Nephron (organoid): ENCODE measurements at regions not wholly inside any gene's neighbourhood (a gene's known extent, or its start where the extent isn't known, plus 50 kb on each side); places are given as distances from the start of the nearest gene placed in this dataset.
"Not testable (repeated sequence)": the region's sequence is repeated elsewhere in the genome, so short reads cannot be mapped to it uniquely, and the experiment has no call there.

Experiments
- H3K27ac Mint-ChIP-seq, 3 experiments: 2 replicates each; pipeline ENCODE4 v1.8.0; 2020; ENCODE audit warnings: mixed read lengths in 3 of 3, mild to moderate bottlenecking in 2 of 3, moderate library complexity in 1 of 3
- H3K27me3 Mint-ChIP-seq: 2 replicates; pipeline ENCODE4 v1.8.0; 2021; ENCODE audit warnings: low read depth, mild to moderate bottlenecking, moderate library complexity, mixed read lengths
- H3K36me3 Mint-ChIP-seq: 2 replicates; pipeline ENCODE4 v1.8.0; 2020; ENCODE audit warnings: low read depth, mixed read lengths
- H3K4me1 Mint-ChIP-seq: 2 replicates; pipeline ENCODE4 v1.8.0; 2020; ENCODE audit warnings: mixed read lengths
- H3K4me3 Mint-ChIP-seq, 3 experiments: 2 replicates each; pipeline ENCODE4 v1.8.0; 2020; ENCODE audit warnings: mild to moderate bottlenecking in 3 of 3, mixed read lengths in 3 of 3, moderate library complexity in 2 of 3
- H3K9me3 Mint-ChIP-seq: 2 replicates; pipeline ENCODE4 v1.8.0; 2020; ENCODE audit warnings: mixed read lengths
- TF ChIP-seq, protein P1 (sequence below), 3 experiments: fragments of 200-600 bp; sonication (generic); IDR thresholded peaks; one replicate each; pipeline ENCODE4 v1.5.0; 2021; ENCODE audit warnings: antibody characterized with exemption in 3 of 3; ENCODE audit not compliant: unreplicated experiment in 3 of 3

DNA sequence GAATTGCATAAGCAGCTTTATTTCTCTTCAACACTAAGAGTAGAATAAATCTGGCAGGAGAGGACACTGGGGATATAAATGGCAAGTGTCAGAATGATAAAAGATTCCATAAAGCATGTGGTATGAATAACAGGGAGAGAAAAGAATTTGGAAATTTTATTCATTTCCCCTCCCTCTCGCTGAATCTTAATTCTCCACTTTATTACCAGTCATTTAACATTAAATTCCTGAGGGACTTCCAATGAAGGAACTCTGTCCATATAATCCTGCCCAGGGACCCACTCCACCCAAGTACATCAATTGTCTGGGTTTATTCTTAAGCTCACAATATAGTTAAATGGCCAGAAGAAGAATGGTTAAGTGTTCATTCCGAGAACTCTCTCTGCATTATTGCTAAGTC, 197.7 kb upstream of the MGAT5 start:
- no peaks in the 10 kb centered on the region for H3K36me3 Mint-ChIP-seq
- peaks cover 3% of the 10 kb centered on the region for H3K9me3 Mint-ChIP-seq
- H3K27me3 Mint-ChIP-seq, result no peaks in the 10 kb centered on the region
- no peak overlapping the region for H3K27ac Mint-ChIP-seq
- TF ChIP-seq, protein P1, sequence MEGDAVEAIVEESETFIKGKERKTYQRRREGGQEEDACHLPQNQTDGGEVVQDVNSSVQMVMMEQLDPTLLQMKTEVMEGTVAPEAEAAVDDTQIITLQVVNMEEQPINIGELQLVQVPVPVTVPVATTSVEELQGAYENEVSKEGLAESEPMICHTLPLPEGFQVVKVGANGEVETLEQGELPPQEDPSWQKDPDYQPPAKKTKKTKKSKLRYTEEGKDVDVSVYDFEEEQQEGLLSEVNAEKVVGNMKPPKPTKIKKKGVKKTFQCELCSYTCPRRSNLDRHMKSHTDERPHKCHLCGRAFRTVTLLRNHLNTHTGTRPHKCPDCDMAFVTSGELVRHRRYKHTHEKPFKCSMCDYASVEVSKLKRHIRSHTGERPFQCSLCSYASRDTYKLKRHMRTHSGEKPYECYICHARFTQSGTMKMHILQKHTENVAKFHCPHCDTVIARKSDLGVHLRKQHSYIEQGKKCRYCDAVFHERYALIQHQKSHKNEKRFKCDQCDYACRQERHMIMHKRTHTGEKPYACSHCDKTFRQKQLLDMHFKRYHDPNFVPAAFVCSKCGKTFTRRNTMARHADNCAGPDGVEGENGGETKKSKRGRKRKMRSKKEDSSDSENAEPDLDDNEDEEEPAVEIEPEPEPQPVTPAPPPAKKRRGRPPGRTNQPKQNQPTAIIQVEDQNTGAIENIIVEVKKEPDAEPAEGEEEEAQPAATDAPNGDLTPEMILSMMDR (IDR thresholded peaks at IDR 0.05; ENCODE audit: unreplicated experiment in 3 of 3), result no peak
- no peak overlapping the region for H3K4me3 Mint-ChIP-seq
- H3K4me1 Mint-ChIP-seq, result no peaks in the 10 kb centered on the region

DNA sequence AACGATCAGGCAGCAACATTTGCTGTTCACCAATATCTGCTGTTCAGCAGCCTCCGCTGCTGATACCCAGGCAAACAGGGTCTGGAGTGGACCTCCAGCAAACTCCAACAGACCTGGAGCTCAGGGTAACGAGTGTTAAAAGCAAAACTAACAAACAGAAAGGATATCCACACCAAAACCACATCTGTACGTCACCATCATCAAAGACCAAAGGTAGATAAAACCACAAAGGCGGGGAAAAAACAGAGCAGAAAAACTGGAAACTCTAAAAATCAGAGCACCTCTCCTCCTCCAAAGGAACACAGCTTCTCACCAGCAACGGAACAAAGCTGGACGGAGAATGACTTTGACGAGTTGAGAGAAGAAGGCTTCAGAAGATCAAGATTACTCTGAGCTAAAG, 192.8 kb upstream of the MGAT5 start:
- H3K4me1 Mint-ChIP-seq, H3K4me3 Mint-ChIP-seq, H3K27me3 Mint-ChIP-seq, H3K36me3 Mint-ChIP-seq, H3K27ac Mint-ChIP-seq: not testable (repeated sequence)
- H3K9me3 Mint-ChIP-seq, result peaks cover 32% of the 10 kb centered on the region

DNA sequence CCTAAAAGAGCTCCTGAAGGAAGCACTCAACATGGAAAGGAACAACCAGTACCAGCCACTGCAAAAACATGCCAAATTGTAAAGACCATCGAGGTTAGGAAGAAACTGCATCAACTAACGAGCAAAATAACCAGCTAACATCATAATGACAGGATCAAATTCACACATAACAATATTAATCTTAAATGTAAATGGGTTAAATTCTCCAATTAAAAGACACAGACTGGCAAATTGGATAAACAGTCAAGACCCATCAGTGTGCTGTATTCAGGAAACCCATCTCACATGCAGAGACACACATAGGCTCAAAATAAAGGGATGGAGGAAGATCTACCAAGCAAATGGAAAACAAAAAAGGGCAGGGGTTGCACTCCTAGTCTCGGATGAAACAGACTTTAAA, 191.6 kb upstream of the MGAT5 start:
- H3K4me3 Mint-ChIP-seq, H3K4me1 Mint-ChIP-seq, H3K36me3 Mint-ChIP-seq, H3K27me3 Mint-ChIP-seq, H3K27ac Mint-ChIP-seq: not testable (repeated sequence)
- H3K9me3 Mint-ChIP-seq, result peaks cover 32% of the 10 kb centered on the region

DNA sequence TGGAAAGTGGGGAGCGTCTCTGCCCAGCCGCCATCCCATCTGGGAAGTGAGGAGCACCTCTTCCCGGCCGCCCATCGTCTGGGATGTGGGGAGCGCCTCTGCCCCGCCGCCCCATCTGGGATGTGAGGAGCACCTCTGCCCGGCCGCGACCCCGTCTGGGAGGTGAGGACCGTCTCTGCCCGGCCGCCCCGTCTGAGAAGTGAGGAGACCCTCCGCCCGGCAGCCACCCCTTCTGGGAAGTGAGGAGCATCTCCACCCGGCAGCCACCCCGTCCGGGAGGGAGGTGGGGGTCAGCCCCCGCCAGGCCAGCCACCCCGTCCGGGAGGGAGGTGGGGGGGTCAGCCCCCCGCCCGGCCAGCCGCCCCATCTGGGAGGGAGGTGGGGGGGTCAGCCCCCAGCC, 190.0 kb upstream of the MGAT5 start:
- H3K36me3 Mint-ChIP-seq, H3K4me1 Mint-ChIP-seq, H3K27ac Mint-ChIP-seq, H3K4me3 Mint-ChIP-seq, H3K27me3 Mint-ChIP-seq: not testable (repeated sequence)
- H3K9me3 Mint-ChIP-seq, result peaks cover 32% of the 10 kb centered on the region

DNA sequence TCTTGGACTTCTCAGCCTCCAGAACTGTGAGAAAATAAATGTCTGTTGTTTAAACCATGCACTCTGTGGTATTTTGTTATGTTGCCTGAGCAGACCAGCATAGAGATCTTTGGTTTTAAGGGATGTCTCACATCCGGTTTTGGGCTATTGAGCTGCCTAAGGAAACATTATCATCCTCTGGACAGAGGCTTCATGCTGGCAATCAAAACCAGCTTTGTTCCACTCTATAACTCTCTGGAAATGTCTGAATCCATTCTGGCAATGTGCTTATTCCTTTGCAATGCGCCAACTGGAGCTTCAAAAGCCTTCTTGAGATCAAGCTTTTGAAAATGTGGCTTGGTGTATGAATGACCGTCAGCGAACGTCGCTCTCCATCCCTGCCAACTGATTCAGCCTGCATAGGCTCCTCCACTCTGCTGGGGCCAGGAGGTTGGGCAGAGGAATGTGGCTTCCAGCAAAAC, 183.6 kb upstream of the MGAT5 start:
- Mint-ChIP-seq H3K4me3 (no peak overlapping the region), H3K36me3 (no peaks in the 10 kb centered on the region), H3K27ac (no peak overlapping the region), H3K4me1 (peaks cover 6% of the 10 kb centered on the region), H3K27me3 (no peaks in the 10 kb centered on the region), H3K9me3 (peaks cover 6% of the 10 kb centered on the region)
- TF ChIP-seq, protein P1 (IDR thresholded peaks at IDR 0.05; ENCODE audit: unreplicated experiment in 3 of 3), result no peak

DNA sequence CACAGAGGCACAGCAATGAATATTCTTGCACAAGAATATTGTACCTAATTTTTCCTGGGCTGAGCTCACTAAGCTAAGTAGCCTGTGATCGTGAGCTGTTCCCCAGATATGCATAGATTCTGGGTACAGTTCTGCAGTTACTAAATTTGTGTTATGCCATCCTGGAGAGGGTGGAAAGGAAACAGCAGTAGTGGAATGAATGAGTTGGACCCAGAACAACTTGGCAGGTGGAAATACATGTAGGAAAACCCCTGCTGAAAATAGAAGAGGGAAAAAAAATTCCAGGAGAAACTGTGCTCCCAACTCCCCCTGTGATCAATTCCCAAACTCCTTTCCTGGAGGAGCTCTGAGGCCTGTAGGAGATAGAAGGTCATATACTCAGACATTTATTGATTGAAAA, 181.5 kb upstream of the MGAT5 start:
- Mint-ChIP-seq H3K27ac (no peak overlapping the region), H3K36me3 (no peaks in the 10 kb centered on the region), H3K9me3 (no peaks in the 10 kb centered on the region), H3K27me3 (no peaks in the 10 kb centered on the region), H3K4me3 (no peak overlapping the region), H3K4me1 (peaks cover 6% of the 10 kb centered on the region)
- TF ChIP-seq, protein P1 (IDR thresholded peaks at IDR 0.05; ENCODE audit: unreplicated experiment in 3 of 3), result no peak

DNA sequence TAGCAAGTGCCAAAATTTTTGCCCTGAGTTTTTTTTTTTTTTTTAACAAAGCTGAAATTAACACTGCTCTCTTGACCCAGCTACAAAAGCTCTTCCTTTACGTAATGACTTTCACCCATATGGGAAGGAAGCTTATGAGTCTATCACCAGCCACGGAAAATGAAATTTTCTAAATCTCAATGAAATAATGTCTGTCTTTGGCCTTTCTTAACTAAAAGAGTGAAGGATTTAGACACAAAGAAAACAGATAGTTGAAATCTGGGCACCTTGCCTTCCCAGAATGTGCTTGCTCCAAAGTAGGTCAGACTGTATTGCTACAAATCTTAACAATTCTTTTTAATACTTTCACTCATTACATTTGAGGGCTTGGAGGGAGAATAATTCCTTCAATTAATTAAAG, 180.8 kb upstream of the MGAT5 start:
- no peaks in the 10 kb centered on the region for H3K9me3 Mint-ChIP-seq
- H3K27me3 Mint-ChIP-seq, result peaks cover 5% of the 10 kb centered on the region
- H3K27ac Mint-ChIP-seq, result no peak overlapping the region
- peaks cover 8% of the 10 kb centered on the region for H3K4me1 Mint-ChIP-seq
- no peaks in the 10 kb centered on the region for H3K36me3 Mint-ChIP-seq
- H3K4me3 Mint-ChIP-seq, result no peak overlapping the region
- TF ChIP-seq, protein P1 (IDR thresholded peaks at IDR 0.05; ENCODE audit: unreplicated experiment in 3 of 3), result no peak

DNA sequence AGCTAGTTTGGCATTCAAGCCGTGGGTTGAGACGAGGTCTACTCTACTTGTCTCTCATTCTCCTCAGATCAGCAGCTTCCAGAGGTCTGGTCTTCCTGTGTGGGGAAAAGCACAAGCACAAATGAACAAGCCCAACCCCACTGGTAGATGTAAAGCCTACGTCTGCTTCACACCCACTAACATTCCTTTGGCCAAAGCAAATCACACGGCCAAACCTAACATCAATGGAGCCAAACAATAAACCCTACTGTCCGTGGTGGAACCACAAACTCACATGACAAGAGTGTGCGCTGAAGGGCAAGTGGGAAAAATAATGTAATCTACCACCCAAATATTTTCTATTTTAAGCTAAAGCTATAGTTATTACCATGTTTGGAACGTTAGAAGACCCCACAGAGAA, 179.3 kb upstream of the MGAT5 start:
- H3K27me3 Mint-ChIP-seq, result peaks cover 11% of the 10 kb centered on the region
- no peaks in the 10 kb centered on the region for H3K36me3 Mint-ChIP-seq
- peaks cover 11% of the 10 kb centered on the region for H3K4me1 Mint-ChIP-seq
- no peaks in the 10 kb centered on the region for H3K9me3 Mint-ChIP-seq
- H3K27ac Mint-ChIP-seq, result no peak overlapping the region
- H3K4me3 Mint-ChIP-seq, result no peak overlapping the region
- TF ChIP-seq, protein P1 (IDR thresholded peaks at IDR 0.05; ENCODE audit: unreplicated experiment in 3 of 3), result no peak
